ENCODE measurements at regions not wholly inside any gene's neighbourhood (a gene's known extent, or its start where the extent isn't known, plus 50 kb on each side); places are given as distances from the start of the nearest gene placed in this dataset.

- H3K4me3 ChIP-seq (ENCODE audit: extremely low read depth in 1 of 4, insufficient read depth in 2 of 4, low read depth in 3 of 4, low read length in 4 of 4), result no peak overlapping the region
- no peaks in the 10 kb centered on the region for H3K79me2 ChIP-seq (ENCODE audit: control insufficient read depth in 1 of 2, insufficient read depth in 2 of 2, low read length in 2 of 2)
- no peak overlapping the region for H2BK12ac ChIP-seq (ENCODE audit: low read depth, low read length)
- no peaks in the 10 kb centered on the region for H3K36me3 ChIP-seq (ENCODE audit: control insufficient read depth in 2 of 4, insufficient read depth in 4 of 4, low read length in 3 of 4)
- peaks cover 0 to 11% of the 10 kb centered on the region in 2 experiments for H4K20me1 ChIP-seq (replicated peaks in 1 of 2; ENCODE audit: control insufficient read depth in 1 of 2, insufficient read depth in 2 of 2, low read length in 2 of 2)
- H3K27me3 ChIP-seq (replicated peaks in 1 of 4; ENCODE audit: control insufficient read depth in 3 of 4, extremely low read depth in 1 of 4, insufficient read depth in 3 of 4, low read length in 3 of 4), result no peaks in the 10 kb centered on the region
- no peak overlapping the region for H3K27ac ChIP-seq (ENCODE audit: low read depth, low read length)
- no peak overlapping the region for H4K91ac ChIP-seq (replicated peaks; ENCODE audit: insufficient read length, low read length)
- H2BK20ac ChIP-seq (ENCODE audit: low read length), result no peak overlapping the region
- no peak overlapping the region for H2BK15ac ChIP-seq (ENCODE audit: low read length)
- H4K8ac ChIP-seq (ENCODE audit: extremely low read depth, insufficient read depth, low read length), result no peak overlapping the region; the same call in 1 of the 2 replicates
- H3K4me1 ChIP-seq (replicated peaks in 1 of 4; ENCODE audit: control insufficient read depth in 3 of 4, insufficient read depth in 4 of 4, low read length in 3 of 4), result peaks cover 4 to 13% (median 9%) of the 10 kb centered on the region in 4 experiments; a peak in 4 of 7 replicates
- no peak overlapping the region for H4K5ac ChIP-seq (ENCODE audit: insufficient read length, low read depth, low read length)
- H2BK5ac ChIP-seq (ENCODE audit: low read depth, low read length), result no peak overlapping the region
- no peak for FAIRE-seq
- H3K9me3 ChIP-seq (ENCODE audit: insufficient read depth in 2 of 2, low read depth in 1 of 2, low read length in 1 of 2), result no peaks in the 10 kb centered on the region; a peak in 1 of 4 replicates
- H2AFZ ChIP-seq (ENCODE audit: low read length), result no peak overlapping the region; the same call in 1 of the 2 replicates
- no peak overlapping the region for H3K4me2 ChIP-seq (ENCODE audit: insufficient read depth in 1 of 2, low read depth in 2 of 2, low read length in 2 of 2)
- H3K23ac ChIP-seq (ENCODE audit: insufficient read length), result no peak overlapping the region
- peaks cover 8% of the 10 kb centered on the region; the same call in 1 of the 2 replicates for H3K23me2 ChIP-seq (ENCODE audit: low read depth, low read length)
- H3K14ac ChIP-seq (ENCODE audit: insufficient read length), result no peak overlapping the region
- no peak for DNase-seq (ENCODE audit: low read depth in 1 of 2, low spot score in 2 of 2)
- POLR2A ChIA-PET (ENCODE audit: partially characterized antibody), result no interaction called here
- H3K79me1 ChIP-seq (ENCODE audit: low read depth, low read length), result peaks cover 5% of the 10 kb centered on the region
- no peak overlapping the region for H3K4ac ChIP-seq (replicated peaks; ENCODE audit: insufficient read length, low read depth, low read length)
- CTCF ChIA-PET (ENCODE audit: partially characterized antibody), result interaction anchor here (1.1 to 4.6 kb wide), 9 partner anchors 8 to 307 kb away, joined by 3 to 18 read pairs (median 4); no protein-coding TSS in a partner anchor
- no peak overlapping the region for H3K56ac ChIP-seq (replicated peaks; ENCODE audit: insufficient read length, low read depth, low read length)
- H2AK5ac ChIP-seq (ENCODE audit: low read depth, low read length), result no peak overlapping the region
- H2BK120ac ChIP-seq (replicated peaks; ENCODE audit: low read depth, low read length), result no peak overlapping the region
- H3K18ac ChIP-seq (ENCODE audit: extremely low read depth, low read length), result no peak overlapping the region
- H3K9ac ChIP-seq (replicated peaks in 1 of 4; ENCODE audit: extremely low read depth in 1 of 4, low read depth in 3 of 4, low read length in 3 of 4), result no peak overlapping the region
- WGBS, 2 experiments (ENCODE audit: extremely low coverage in 1 of 2, insufficient coverage in 1 of 2, insufficient read length in 1 of 2, insufficient replicate concordance in 2 of 2, low coverage in 1 of 2, low lambda C conversion rate in 2 of 2, missing lambda C conversion rate in 1 of 2), result 87% methylated on average over 10 of the region's 10 CpGs; no CpG with 5 or more reads in 1 of the 2 experiments
- TF ChIP-seq SRF (IDR thresholded peaks at IDR 0.05; ENCODE audit: low read depth, low read length) (no peak), ATF2 (IDR thresholded peaks at IDR 0.05; ENCODE audit: low read length) (no peak), ATF3 (IDR thresholded peaks at IDR 0.05; ENCODE audit: insufficient read depth, low read depth, low read length) (no peak), POLR2AphosphoS5 (IDR thresholded peaks at IDR 0.05; ENCODE audit: low read depth, low read length) (no peak), CTBP2 (IDR thresholded peaks at IDR 0.05; ENCODE audit: borderline replicate concordance, insufficient read depth, insufficient read length, low read length) (no peak), SP4 (IDR thresholded peaks at IDR 0.05; ENCODE audit: low read length) (no peak), TAF1 (IDR thresholded peaks at IDR 0.05; ENCODE audit: low read depth, low read length) (no peak), SP2 (IDR thresholded peaks at IDR 0.05; ENCODE audit: low read length) (no peak), CBX5 (IDR thresholded peaks at IDR 0.05; ENCODE audit: low read depth, low read length) (no peak), BACH1 (IDR thresholded peaks at IDR 0.05; ENCODE audit: low read length) (no peak), BCL11A (IDR thresholded peaks at IDR 0.05; ENCODE audit: low read depth in 2 of 2, low read length in 2 of 2) (no peak), SAP30 (IDR thresholded peaks at IDR 0.05; ENCODE audit: insufficient read depth, insufficient replicate concordance, low read length) (no peak)
Measured at GRCh38 chr21:41589620-41590175, 81.7 kb upstream of the TMPRSS2 start.

All from H1 (cell line).